ENCODE measurements at regions not wholly inside any gene's neighbourhood (a gene's known extent, or its start where the extent isn't known, plus 50 kb on each side); places are given as distances from the start of the nearest gene placed in this dataset.
"Not testable (repeated sequence)": the region's sequence is repeated elsewhere in the genome, so short reads cannot be mapped to it uniquely, and the experiment has no call there.

DNA sequence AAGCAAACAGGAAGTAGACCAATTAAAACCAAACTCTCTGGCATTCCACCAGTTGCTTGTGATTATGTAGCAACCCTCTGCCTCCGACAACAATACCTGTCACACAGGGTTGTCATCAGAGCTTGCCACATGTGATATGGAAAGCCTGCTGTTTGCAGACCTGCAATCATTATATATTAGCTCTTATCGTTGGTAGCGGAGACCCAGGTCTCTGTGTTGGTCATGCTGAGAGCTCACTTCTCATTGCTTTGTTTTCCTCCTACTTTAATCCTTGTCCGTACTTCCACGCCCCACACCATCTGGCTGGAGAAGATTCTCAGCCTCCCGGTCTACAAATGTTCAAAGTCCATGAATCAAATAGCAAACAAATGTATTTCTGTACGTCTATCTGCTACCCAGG is 4225.6 kb upstream of the OR11H1 start:
- not testable (repeated sequence) for TF ChIP-seq ELF1 (CRISPR knock-in tag; IDR thresholded peaks at IDR 0.05); ZBTB21 (CRISPR knock-in tag; IDR thresholded peaks at IDR 0.05); ZNF776 (CRISPR knock-in tag; IDR thresholded peaks at IDR 0.05); MATR3 (CRISPR knock-in tag; IDR thresholded peaks at IDR 0.05); RFXAP (CRISPR knock-in tag; IDR thresholded peaks at IDR 0.05; ENCODE audit: borderline replicate concordance); KLF6 (CRISPR knock-in tag; IDR thresholded peaks at IDR 0.05); CHD4 (IDR thresholded peaks at IDR 0.05; ENCODE audit: borderline replicate concordance, low read length); ZNF431 (CRISPR knock-in tag; IDR thresholded peaks at IDR 0.05; ENCODE audit: borderline replicate concordance, low read depth); DNMT3B (CRISPR knock-in tag; conservative IDR thresholded peaks at IDR 0.05); SRSF9 (IDR thresholded peaks at IDR 0.05; ENCODE audit: borderline replicate concordance, insufficient read depth, low read depth, low read length, poor library complexity, severe bottlenecking)
- TF ChIP-seq, protein P1, sequence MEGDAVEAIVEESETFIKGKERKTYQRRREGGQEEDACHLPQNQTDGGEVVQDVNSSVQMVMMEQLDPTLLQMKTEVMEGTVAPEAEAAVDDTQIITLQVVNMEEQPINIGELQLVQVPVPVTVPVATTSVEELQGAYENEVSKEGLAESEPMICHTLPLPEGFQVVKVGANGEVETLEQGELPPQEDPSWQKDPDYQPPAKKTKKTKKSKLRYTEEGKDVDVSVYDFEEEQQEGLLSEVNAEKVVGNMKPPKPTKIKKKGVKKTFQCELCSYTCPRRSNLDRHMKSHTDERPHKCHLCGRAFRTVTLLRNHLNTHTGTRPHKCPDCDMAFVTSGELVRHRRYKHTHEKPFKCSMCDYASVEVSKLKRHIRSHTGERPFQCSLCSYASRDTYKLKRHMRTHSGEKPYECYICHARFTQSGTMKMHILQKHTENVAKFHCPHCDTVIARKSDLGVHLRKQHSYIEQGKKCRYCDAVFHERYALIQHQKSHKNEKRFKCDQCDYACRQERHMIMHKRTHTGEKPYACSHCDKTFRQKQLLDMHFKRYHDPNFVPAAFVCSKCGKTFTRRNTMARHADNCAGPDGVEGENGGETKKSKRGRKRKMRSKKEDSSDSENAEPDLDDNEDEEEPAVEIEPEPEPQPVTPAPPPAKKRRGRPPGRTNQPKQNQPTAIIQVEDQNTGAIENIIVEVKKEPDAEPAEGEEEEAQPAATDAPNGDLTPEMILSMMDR (CRISPR knock-in tag; IDR thresholded peaks at IDR 0.05): not testable (repeated sequence)
